ENCODE measurements at regions not wholly inside any gene's neighbourhood (a gene's known extent, or its start where the extent isn't known, plus 50 kb on each side); places are given as distances from the start of the nearest gene placed in this dataset.
"Not testable (repeated sequence)": the region's sequence is repeated elsewhere in the genome, so short reads cannot be mapped to it uniquely, and the experiment has no call there.

- Histone ChIP-seq H3K27me3 (peaks cover 0 to 14% (median 0%) of the 10 kb centered on the region in 9 donors), H3K36me3 (peaks cover 0 to 16% (median 0%) of the 10 kb centered on the region in 9 donors), H3K27ac (peak overlapping the region; percentile 86 to 95 (median 92)), H3K9me3 (peaks cover 0 to 5% (median 0%) of the 10 kb centered on the region in 12 donors), H3K4me3 (peak overlapping the region; percentile 36 to 83 (median 59)), H3K4me1 (peaks cover 0 to 12% (median 0%) of the 10 kb centered on the region in 12 donors)
- intact Hi-C loops (cut with DNase I), result loop anchor here in 4 of 10 donors (2.0 to 10.0 kb wide), 6 partner anchors 27 to 1117 kb away; partner anchors contain the start of genes PHF8 (in 1 of the 4) and RRAGB (in 1 of the 4)
- ATAC-seq (no peak), DNase-seq (no peak)
- TF ChIP-seq POLR2A (IDR thresholded peaks at IDR 0.05) (no peak), CTCF (IDR thresholded peaks at IDR 0.05) (no peak)
- 16 to 52% (median 32%) methylated on average over 12 of the region's 12 CpGs for WGBS, 4 donors
Measured at GRCh38 chrX:55161581-55161980, 58.6 kb upstream of the PAGE5 start.

DNA sequence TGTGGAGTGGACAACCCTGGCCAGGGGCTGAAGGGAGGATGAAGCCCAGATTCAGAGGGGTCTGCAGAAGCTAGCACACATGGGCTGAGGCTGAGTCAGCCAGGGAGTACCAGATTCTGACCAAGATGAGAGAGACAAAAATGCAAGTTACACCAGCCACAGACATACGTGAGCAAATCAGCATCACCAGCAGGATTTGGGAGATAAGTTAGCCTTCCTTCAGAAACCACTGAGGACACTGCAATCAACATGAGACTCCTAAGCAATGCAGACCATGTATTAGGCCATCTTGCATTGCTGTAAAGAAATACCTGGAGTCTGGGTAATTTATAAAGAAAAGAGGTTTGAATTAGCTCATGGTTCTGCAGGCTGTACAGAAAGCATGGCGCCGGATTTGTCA lies 57.0 kb upstream of the PAGE5 start:
- intact Hi-C loops (cut with DNase I), result loop anchor here in 4 of 10 donors (5.0 to 10.0 kb wide), 5 partner anchors 162 to 1118 kb away; partner anchors contain the start of genes PHF8 (in 1 of the 4) and RRAGB (in 1 of the 4)
- peaks cover 0 to 12% (median 0%) of the 10 kb centered on the region in 12 donors for H3K4me1 ChIP-seq
- ATAC-seq, result no peak
- no peak overlapping the region for H3K4me3 ChIP-seq
- TF ChIP-seq POLR2A (IDR thresholded peaks at IDR 0.05) (no peak), CTCF (IDR thresholded peaks at IDR 0.05) (no peak)
- peaks cover 0 to 6% (median 0%) of the 10 kb centered on the region in 9 donors for H3K36me3 ChIP-seq
- peaks cover 0 to 16% (median 0%) of the 10 kb centered on the region in 9 donors for H3K27me3 ChIP-seq
- DNase-seq, result no peak
- peaks cover 0 to 5% (median 0%) of the 10 kb centered on the region in 12 donors for H3K9me3 ChIP-seq
- no peak overlapping the region for H3K27ac ChIP-seq
- 72 to 90% (median 86%) methylated on average over 3 of the region's 3 CpGs for WGBS, 4 donors

DNA sequence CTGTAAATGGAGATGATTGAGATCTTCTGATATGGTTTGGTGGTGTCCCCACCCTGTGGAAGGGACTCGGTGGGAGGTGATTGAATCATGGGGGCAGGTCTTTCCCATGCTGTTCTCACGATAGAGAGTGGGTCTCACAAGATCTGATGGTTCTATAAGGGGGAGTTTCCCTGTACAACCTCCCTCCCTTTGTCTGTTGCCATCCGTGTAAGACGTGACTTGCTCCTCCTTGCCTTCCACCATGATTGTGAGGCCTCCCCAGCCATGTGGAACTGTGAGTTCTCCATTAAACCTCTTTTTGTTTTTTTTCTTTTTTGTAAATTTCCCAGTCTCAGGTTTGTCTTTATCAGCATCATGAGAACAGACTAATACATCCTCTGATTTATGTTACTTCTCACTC lies 55.1 kb upstream of the PAGE5 start:
- not testable (repeated sequence) for H3K4me3 ChIP-seq, H3K36me3 ChIP-seq, H3K27ac ChIP-seq, H3K4me1 ChIP-seq, ATAC-seq, H3K9me3 ChIP-seq, DNase-seq
- peaks cover 0 to 23% (median 0%) of the 10 kb centered on the region in 9 donors for H3K27me3 ChIP-seq
- intact Hi-C loops (cut with DNase I), result loop anchor here in 3 of 10 donors (10.0 kb wide), 3 partner anchors 160 to 1120 kb away; partner anchors contain the start of gene PHF8 (in 1 of the 3)
- WGBS, 4 donors, result 58 to 81% (median 72%) methylated on average over 4 of the region's 4 CpGs

DNA sequence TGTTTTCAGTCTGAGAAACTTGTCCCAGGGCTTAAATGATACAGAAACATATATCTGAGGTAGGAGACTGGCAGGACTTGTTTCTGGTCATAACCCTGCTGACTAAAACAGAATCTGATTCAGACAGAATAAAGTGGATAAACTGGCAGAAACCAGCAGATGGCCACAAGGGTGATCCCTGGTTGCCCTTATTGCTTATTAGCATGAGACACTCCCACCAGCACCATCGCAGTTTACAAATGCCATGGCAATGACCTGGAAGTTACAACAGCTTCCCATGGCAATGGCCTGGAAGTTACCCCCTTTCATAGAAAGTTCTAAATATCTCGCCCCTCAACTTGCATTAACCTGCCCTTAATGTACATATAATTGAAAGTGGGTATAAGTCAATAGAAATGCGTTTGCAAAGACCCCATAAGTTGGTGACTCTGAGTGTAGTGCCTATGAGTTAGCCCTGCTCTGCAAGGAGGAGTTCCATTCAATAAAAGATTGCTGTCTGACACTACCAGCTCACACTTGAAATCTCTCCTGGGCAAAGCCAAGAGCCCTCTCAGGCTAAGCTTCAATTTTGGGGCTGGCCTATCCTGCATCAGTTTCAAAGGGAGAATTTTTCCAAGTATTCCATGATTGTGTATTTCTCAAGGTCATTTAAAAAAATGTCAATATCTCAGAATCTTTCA lies 52.9 kb upstream of the PAGE5 start:
- ATAC-seq (no peak), DNase-seq (no peak)
- WGBS, 4 donors, result 66 to 87% (median 80%) methylated on average over 3 of the region's 3 CpGs
- H3K36me3 ChIP-seq, result no peaks in the 10 kb centered on the region
- H3K27me3 ChIP-seq, result peaks cover 0 to 23% (median 0%) of the 10 kb centered on the region in 9 donors
- TF ChIP-seq POLR2A (IDR thresholded peaks at IDR 0.05) (no peak), CTCF (IDR thresholded peaks at IDR 0.05) (no peak)
- H3K27ac ChIP-seq, result no peak overlapping the region
- intact Hi-C loops (cut with DNase I), result loop anchor here in 3 of 10 donors (10.0 kb wide), 3 partner anchors 158 to 1122 kb away; partner anchors contain the start of gene PHF8 (in 1 of the 3)
- H3K9me3 ChIP-seq, result no peaks in the 10 kb centered on the region
- H3K4me3 ChIP-seq, result no peak overlapping the region
- H3K4me1 ChIP-seq, result no peaks in the 10 kb centered on the region

All from heart left ventricle (tissue), 16 donors.